DMS153 (cell line): ENCODE measurements at regions not wholly inside any gene's neighbourhood (a gene's known extent, or its start where the extent isn't known, plus 50 kb on each side); places are given as distances from the start of the nearest gene placed in this dataset.
"Not testable (repeated sequence)": the region's sequence is repeated elsewhere in the genome, so short reads cannot be mapped to it uniquely, and the experiment has no call there.

Experiments
- DNase-seq: peaks from one replicate; lab custom pipeline; 2025; lab: John Stamatoyannopoulos, UW

DNA sequence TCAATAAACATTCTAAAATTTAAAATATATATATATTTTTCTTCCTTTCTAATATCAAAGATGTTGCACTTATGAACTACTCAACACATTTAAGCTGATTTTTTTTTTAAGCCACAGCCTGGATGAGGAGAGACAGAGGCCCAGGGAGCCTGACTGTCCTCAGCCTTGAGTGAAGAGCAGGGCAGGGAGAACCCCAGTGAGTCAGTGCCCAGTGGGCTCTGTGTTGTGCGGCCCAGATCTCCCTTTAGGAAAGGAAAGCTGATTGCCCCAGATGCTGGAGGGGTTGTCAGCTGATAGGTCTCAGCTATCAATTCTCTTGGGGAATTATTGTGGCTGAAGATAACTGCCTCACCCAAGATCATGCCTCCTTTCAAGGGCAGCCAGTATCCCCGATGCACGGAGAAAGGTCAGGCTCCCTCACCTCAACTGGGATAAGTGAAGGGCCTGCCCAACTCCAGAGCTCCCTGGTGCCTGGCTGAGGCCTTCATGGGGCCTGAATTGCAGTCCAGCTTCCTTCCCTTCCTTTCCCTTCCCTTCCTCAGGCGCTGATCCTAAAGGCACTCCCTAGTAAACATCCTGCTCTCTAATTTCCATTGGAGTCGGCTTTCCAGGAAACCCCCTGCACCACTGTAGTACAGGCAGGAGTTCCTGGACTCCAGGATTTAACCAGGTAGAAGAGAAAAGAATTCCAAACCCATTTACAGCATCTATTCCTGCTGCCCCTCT lies 106.9 kb upstream of the ATL2 start:
- no peak for DNase-seq

DNA sequence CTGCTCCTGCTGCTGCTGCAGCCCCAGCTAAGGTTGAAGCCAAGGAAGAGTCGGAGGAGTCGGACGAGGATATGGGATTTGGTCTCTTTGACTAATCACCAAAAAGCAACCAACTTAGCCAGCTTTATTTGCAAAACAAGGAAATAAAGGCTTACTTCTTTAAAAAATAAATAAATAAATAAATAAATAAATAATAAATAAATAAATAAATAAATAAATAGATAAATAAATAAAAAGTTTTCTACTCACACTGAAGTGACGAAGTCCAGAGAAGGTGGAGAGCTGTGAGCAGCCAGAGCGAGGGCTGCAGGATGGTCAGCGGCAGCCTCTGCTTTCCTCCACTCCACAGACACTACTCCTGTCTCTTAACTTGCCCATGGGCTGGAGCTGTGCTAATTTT lies 105.6 kb upstream of the ATL2 start:
- not testable (repeated sequence) for DNase-seq

DNA sequence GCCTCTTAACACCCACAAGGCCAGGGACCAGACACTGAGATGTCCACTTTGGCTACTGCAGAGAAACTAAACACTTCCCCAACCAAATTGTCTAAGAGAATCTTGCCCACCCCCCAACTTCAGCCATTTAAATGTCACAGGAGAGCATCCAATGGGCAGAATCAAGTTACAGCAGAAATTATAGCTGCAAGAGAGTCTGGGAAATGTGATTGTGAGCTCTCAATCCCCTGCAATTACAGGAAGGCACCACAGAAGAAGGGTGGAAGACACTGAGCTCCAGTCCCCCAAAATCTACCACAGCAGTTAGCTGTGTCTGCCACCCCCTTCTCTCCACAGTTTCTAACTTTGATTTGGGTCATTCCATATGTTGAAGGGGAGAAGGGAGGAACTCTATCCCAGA lies 103.5 kb upstream of the ATL2 start:
- DNase-seq = no peak

DNA sequence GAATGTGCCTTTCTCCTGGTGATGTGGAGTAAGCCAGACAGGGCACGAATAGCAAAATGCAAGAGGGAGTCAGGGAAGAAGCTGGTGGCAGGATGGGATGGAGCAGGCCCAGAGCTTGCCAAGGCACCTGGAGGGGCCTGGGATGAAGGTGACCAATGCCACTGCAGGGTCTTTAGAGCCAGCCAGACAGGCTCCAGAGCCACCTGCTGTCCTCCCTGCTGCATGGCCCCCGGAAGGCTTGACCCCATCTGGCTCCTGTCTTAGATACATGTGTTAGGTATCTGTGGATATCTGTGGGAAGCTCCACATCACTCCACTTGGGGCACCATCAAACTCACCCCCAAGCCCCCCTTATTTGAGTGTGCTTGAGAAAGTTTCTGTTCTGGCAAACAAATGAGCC lies 99.9 kb upstream of the ATL2 start:
- no peak for DNase-seq

DNA sequence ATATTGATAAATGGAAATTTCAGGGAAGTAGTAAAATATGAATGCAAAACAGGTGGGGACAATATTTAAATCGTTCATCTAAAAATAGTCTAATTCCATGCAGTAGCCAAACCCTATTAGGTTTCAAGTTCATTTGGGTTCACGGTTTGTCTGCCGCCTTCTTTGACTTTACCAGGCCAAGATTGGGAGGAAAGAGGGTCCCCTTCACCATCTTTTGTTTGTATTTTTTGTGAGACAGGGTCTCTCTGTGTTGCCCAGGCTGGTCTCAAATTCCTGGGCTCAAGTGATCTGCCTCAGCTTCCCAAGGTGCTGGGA lies 98.5 kb upstream of the ATL2 start:
- no peak for DNase-seq

DNA sequence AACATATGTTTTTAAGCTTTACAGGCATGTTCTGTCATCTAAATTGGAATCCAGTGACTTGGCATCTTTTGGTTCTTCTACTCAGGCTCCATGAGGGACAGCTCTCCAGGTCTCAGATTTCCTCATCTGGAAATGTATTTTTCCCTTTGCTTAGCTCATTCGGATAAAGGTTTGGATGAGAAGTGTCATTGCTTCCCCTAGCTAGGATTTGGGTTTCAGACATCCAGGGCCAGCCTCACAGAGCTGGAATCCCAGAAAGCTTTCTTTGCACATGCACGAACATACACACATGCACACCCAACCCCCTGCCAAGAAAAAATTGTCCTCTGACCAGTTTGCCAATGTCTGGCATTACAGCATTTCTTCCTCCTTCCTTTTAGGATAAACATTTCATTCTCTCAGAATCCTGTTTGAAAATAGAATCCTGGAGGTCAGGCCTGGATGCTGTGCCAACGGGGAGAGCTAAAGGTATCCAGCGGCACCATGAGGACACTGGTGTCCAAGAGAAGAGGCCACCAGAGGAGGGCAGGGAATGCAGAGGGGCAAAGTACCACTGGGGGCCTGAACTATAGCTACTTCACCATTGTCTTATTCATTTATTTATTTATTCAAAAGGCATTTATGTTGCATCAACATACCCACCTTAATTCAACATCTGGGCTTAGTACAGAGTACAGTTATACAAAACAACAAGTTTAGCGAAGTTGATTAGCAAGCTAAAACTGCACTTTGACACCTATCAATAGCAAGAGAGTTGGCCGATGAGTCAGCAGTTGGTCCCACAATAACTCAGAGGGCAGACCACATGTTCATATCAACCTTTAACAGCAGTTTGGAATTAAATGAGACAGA lies 97.9 kb upstream of the ATL2 start:
- no peak for DNase-seq

DNA sequence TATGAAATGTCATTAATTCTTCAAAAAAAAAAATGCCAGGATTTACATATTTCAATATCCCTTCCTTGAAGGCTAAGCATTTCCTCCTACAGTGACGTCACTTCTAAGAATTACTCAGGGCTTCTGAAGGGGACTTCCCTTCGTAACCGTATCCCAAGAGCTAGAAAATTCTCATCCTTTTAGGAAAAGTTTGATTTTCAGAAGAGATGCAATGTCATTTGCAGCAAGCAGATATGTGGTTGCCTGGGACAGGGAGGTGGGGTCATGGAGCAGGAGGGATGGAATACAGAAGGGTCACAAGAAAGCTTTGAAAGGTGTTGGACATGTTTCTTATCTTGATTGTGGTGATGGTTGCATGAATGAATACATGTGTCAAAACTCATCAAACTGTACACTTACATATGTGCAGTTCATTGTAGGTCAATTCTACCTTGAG lies 97.0 kb upstream of the ATL2 start:
- no peak for DNase-seq

- no peak for DNase-seq
These were observed 96.4 kb upstream of the ATL2 start for GRCh38 chr2:38473333-38474005.

- DNase-seq = no peak
These were observed 93.0 kb upstream of the ATL2 start for GRCh38 chr2:38470115-38470514.

- no peak for DNase-seq
These were observed 90.8 kb upstream of the ATL2 start for GRCh38 chr2:38467768-38468455.

DNA sequence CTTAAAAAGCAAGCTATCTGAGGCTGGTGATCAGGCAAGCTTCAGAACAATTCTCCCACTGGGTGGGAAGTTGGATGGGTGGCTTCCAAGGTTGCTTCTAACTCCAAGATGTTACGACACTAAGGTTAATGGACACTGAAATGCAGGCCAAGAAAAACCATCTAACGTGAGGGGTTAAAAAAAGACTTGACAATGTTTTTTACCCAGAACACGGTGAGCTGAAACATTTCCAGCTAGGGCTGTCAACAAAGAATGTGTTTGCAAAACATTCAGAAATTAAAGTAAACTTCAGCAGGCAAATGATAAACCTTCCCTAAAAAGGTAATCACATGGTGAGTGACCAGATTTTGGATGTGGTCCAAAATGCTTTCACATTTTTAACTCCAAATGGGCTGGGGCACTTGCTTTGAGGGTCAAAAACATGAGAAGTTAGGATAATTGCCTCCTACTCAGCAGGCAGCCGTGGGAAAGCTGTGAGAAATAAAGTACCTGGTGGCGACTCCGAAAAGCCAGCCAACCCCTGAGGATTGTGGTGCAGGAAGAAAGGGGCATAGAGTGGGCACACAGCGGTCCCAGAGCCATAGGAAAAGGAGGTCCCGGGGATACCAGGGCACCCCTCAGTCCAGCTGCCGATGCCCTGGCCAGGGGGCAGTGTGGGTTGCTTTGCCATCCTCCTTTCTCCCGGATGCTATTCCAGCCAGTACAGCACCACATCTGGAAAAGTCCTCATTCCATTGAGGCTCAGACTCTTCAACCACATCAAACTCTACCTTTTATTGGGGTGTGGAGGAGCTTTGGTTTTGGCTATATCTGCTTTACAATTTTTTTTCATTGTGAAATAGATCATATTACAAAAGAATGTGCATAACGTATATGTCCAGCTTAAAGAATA lies 90.0 kb upstream of the ATL2 start:
- DNase-seq = no peak

DNA sequence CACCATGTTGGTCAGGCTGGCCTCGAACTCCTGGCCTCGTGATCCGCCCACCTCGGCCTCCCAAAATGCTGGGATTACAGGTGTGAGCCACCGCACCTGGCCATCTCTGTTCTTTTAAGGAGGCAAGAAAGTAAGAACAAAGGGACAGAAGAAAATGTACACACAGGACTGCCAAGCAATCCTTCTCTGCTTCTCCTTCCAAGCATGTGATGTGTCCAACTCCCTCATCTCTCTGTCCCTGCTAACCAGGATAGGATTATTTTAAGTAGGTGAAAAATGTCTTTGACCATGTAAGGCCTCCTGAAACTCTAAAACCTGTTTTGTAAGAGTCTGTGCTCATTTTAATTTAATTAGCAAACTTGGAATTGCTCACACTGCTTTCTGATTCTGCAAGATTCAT lies 89.3 kb upstream of the ATL2 start:
- no peak for DNase-seq

GRCh38 chr2:38465789-38466127 lies 88.7 kb upstream of the ATL2 start:
- no peak for DNase-seq

- DNase-seq = no peak
These were observed 88.1 kb upstream of the ATL2 start for GRCh38 chr2:38464971-38465788.

DNA sequence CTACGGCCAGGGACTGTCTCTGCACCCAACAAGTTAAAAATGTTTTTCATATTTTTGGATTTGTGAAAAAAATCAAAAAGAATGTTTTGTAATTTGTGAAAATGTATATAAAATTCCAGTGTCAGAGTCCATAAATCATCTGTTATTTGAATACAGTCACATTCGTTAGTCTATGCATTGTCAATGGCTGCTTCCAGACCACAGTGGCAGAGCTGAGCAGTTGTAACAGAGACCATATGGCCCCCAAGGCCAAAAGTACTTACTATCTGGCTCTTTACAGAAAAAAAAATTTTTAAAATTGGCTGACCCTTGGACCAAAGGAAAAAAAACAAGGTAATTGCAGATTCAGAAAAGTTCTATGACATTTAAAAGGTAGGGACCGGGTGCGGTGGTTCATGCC lies 86.7 kb upstream of the ATL2 start:
- no peak for DNase-seq

DNA sequence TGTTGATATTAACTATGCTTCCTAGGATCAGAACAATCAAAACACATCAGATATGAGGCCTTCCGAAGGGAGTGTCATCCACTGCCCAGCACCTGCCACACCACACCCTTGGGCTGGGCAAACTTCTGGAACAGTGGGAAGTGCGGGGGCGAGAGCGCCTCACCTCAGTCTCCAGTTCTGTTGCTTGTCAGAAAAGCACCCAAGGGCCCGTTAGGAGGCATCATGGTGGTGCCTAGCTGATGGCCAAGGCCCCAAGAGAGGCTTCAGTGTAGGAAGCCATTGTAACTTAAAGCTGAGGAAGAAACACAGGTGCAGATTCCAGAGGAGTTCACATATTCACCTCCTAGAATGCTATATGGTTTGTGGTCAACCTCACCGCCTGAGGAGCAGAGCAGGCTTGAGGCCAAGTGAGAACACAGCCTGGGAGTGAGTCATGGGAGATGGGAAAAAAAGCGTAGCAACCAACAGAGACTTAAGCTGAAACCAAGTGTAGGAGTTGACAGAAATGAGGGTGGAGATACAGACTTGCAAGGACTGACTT lies 85.1 kb upstream of the ATL2 start:
- DNase-seq = no peak

- DNase-seq = no peak
These were observed 84.4 kb upstream of the ATL2 start for GRCh38 chr2:38461470-38461869.

GRCh38 chr2:38460313-38460712 lies 83.2 kb upstream of the ATL2 start:
- DNase-seq = no peak

DNA sequence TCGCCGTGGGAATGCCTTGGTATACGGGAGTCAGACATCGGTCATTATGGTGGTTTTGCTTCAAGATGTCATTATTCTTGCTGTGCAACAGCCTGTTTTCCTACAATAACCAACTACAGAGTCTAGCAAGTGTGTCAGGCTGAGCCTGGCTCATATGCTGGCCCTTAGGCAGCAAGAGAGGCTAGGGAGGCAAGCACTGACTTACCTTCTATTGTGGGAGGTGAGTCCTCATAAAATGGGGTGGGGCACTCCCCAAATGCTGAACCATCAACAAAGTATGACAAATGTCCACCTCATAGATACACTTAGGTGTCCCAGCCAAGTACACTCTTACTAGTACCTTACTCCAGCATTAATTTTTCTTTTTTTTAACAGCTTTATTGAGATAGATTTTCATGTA lies 77.0 kb upstream of the ATL2 start:
- no peak for DNase-seq

- not testable (repeated sequence) for DNase-seq
These were observed 74.7 kb upstream of the ATL2 start for GRCh38 chr2:38451778-38452177.
